ENCODE measurements at regions not wholly inside any gene's neighbourhood (a gene's known extent, or its start where the extent isn't known, plus 50 kb on each side); places are given as distances from the start of the nearest gene placed in this dataset.

DNA sequence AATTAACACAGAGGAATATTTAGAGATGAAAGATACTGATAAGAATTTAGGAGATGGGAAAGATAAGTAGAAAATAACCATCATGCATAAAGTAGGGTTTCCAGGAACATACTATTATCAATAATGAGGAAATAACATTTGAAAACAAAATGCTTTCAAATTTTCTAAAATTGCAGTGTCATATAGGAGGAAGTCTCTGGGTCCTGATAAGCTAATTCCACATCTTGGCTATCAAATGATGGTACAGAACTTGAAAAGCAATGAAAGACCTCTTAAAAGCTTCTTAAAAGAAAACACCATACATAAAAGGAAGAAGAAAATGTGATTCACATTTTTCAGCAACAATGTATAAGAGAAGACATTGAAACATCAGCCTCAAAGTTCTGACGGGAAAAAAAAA is 1024.8 kb downstream of the TSN start:
- TF ChIP-seq, protein P1, sequence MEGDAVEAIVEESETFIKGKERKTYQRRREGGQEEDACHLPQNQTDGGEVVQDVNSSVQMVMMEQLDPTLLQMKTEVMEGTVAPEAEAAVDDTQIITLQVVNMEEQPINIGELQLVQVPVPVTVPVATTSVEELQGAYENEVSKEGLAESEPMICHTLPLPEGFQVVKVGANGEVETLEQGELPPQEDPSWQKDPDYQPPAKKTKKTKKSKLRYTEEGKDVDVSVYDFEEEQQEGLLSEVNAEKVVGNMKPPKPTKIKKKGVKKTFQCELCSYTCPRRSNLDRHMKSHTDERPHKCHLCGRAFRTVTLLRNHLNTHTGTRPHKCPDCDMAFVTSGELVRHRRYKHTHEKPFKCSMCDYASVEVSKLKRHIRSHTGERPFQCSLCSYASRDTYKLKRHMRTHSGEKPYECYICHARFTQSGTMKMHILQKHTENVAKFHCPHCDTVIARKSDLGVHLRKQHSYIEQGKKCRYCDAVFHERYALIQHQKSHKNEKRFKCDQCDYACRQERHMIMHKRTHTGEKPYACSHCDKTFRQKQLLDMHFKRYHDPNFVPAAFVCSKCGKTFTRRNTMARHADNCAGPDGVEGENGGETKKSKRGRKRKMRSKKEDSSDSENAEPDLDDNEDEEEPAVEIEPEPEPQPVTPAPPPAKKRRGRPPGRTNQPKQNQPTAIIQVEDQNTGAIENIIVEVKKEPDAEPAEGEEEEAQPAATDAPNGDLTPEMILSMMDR (IDR thresholded peaks at IDR 0.05), result no peak
- H2AFZ ChIP-seq (ENCODE audit: insufficient read depth, low read depth, low read length, poor library complexity, severe bottlenecking), result no peak overlapping the region
- no peak overlapping the region for H3K4me3 ChIP-seq (replicated peaks in 1 of 3; ENCODE audit: low read depth in 2 of 3, low read length in 3 of 3)
- WGBS (ENCODE audit: insufficient coverage), result no CpG with 5 or more reads among the region's 1 CpG
- no peaks in the 10 kb centered on the region for H4K20me1 ChIP-seq (ENCODE audit: insufficient read depth, low read length)
- no peak overlapping the region for H3K9ac ChIP-seq (ENCODE audit: insufficient read depth, low read length, poor library complexity, severe bottlenecking)
- H3K27ac Mint-ChIP-seq, result no peak overlapping the region
- H3K27me3 Mint-ChIP-seq (ENCODE audit: low read depth in 3 of 3), result no peaks in the 10 kb centered on the region
- no peak overlapping the region for H3K4me3 Mint-ChIP-seq
- no peak overlapping the region for H3K4me2 ChIP-seq (replicated peaks; ENCODE audit: extremely low read depth, low read length, poor library complexity, severe bottlenecking)
- peaks cover 0 to 8% (median 4%) of the 10 kb centered on the region in 7 donors for H3K9me3 Mint-ChIP-seq
- no peak overlapping the region for H3K27ac ChIP-seq (ENCODE audit: low read depth in 1 of 2, low read length in 2 of 2)
- H3K79me2 ChIP-seq (ENCODE audit: insufficient read depth, low read length), result no peaks in the 10 kb centered on the region
- no peaks in the 10 kb centered on the region for H3K27me3 ChIP-seq (ENCODE audit: control insufficient read depth in 2 of 2, insufficient read depth in 2 of 2, low read length in 2 of 2)
- H3K9me3 ChIP-seq (replicated peaks in 1 of 2; ENCODE audit: control insufficient read depth in 1 of 2, insufficient read depth in 1 of 2, low read length in 2 of 2), result no peaks in the 10 kb centered on the region
- no peaks in the 10 kb centered on the region for H3K36me3 ChIP-seq (replicated peaks in 1 of 2; ENCODE audit: control insufficient read depth in 1 of 2, insufficient read depth in 2 of 2, low read length in 2 of 2)
- no peaks in the 10 kb centered on the region for H3K4me1 Mint-ChIP-seq
- H3K36me3 Mint-ChIP-seq, result no peaks in the 10 kb centered on the region
- H3K4me1 ChIP-seq (ENCODE audit: control insufficient read depth in 1 of 2, insufficient read depth in 2 of 2, low read length in 2 of 2), result no peaks in the 10 kb centered on the region
- intact Hi-C loops (cut with micrococcal nuclease), result no loop called here
- DNase-seq, result no peak

DNA sequence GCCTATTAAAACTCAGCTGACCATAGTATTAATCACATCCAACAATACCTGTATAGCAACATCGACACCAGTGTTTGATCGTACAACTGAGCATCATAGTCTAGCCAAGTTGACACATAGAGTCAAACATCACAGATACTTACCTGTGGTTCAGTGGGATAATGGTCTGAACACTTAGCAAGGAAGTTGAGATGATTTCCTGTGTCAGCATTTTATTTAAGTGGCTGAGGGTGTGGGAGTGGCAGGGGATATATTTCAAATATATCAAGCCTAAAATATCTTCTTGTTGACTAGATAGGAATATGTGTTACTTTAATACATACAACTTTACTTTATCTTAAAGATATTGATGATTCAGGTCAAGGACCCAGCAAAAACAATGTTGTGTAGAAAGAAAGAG is 1038.6 kb downstream of the TSN start:
- Histone ChIP-seq H3K9me3 (replicated peaks in 1 of 2; ENCODE audit: control insufficient read depth in 1 of 2, insufficient read depth in 1 of 2, low read length in 2 of 2) (peaks cover under 1 to 12% of the 10 kb centered on the region in 2 donors), H3K27me3 (ENCODE audit: control insufficient read depth in 2 of 2, insufficient read depth in 2 of 2, low read length in 2 of 2) (no peaks in the 10 kb centered on the region), H3K9ac (ENCODE audit: insufficient read depth, low read length, poor library complexity, severe bottlenecking) (no peak overlapping the region), H4K20me1 (ENCODE audit: insufficient read depth, low read length) (no peaks in the 10 kb centered on the region), H3K27ac (ENCODE audit: low read depth in 1 of 2, low read length in 2 of 2) (no peak overlapping the region), H3K4me3 (replicated peaks in 1 of 3; ENCODE audit: low read depth in 2 of 3, low read length in 3 of 3) (no peak overlapping the region), H2AFZ (ENCODE audit: insufficient read depth, low read depth, low read length, poor library complexity, severe bottlenecking) (no peak overlapping the region), H3K4me1 (ENCODE audit: control insufficient read depth in 1 of 2, insufficient read depth in 2 of 2, low read length in 2 of 2) (no peaks in the 10 kb centered on the region), H3K36me3 (replicated peaks in 1 of 2; ENCODE audit: control insufficient read depth in 1 of 2, insufficient read depth in 2 of 2, low read length in 2 of 2) (no peaks in the 10 kb centered on the region), H3K4me2 (replicated peaks; ENCODE audit: extremely low read depth, low read length, poor library complexity, severe bottlenecking) (no peak overlapping the region), H3K79me2 (ENCODE audit: insufficient read depth, low read length) (no peaks in the 10 kb centered on the region)
- no peak overlapping the region for H3K4me3 Mint-ChIP-seq
- H3K27me3 Mint-ChIP-seq (ENCODE audit: low read depth in 3 of 3), result no peaks in the 10 kb centered on the region
- no peaks in the 10 kb centered on the region for H3K4me1 Mint-ChIP-seq
- DNase-seq, result no peak
- WGBS (ENCODE audit: insufficient coverage), result no CpG with 5 or more reads among the region's 2 CpGs
- H3K36me3 Mint-ChIP-seq, result no peaks in the 10 kb centered on the region
- peaks cover 2 to 11% (median 7%) of the 10 kb centered on the region in 7 donors for H3K9me3 Mint-ChIP-seq
- H3K27ac Mint-ChIP-seq, result peak overlapping the region in 1 of 7 donors; percentile 35
- intact Hi-C loops (cut with micrococcal nuclease), result no loop called here
- TF ChIP-seq, protein P1 (IDR thresholded peaks at IDR 0.05), result no peak
